ENCODE measurements at regions not wholly inside any gene's neighbourhood (a gene's known extent, or its start where the extent isn't known, plus 50 kb on each side); places are given as distances from the start of the nearest gene placed in this dataset.
"Not testable (repeated sequence)": the region's sequence is repeated elsewhere in the genome, so short reads cannot be mapped to it uniquely, and the experiment has no call there.

GRCh38 chr6:121617388-121617787, 181.9 kb downstream of the GJA1 start:
- no peaks in the 10 kb centered on the region for H3K36me3 Mint-ChIP-seq
- H3K27ac Mint-ChIP-seq, result no peak overlapping the region
- H3K27me3 Mint-ChIP-seq, result no peaks in the 10 kb centered on the region
- H3K4me3 Mint-ChIP-seq, result no peak overlapping the region
- H3K4me1 Mint-ChIP-seq, result no peaks in the 10 kb centered on the region
- no peak for DNase-seq (ENCODE audit: low spot score in 2 of 2)
- no peaks in the 10 kb centered on the region for H3K9me3 Mint-ChIP-seq
- ATAC-seq (ENCODE audit: low read depth), result no peak

- Mint-ChIP-seq H3K27ac (no peak overlapping the region), H3K9me3 (no peaks in the 10 kb centered on the region), H3K36me3 (no peaks in the 10 kb centered on the region), H3K27me3 (no peaks in the 10 kb centered on the region), H3K4me1 (no peaks in the 10 kb centered on the region), H3K4me3 (no peak overlapping the region)
- DNase-seq (ENCODE audit: low spot score in 2 of 2) (no peak), ATAC-seq (ENCODE audit: low read depth) (no peak)
Observed at GRCh38 chr6:121619013-121619412, 183.6 kb downstream of the GJA1 start.

GRCh38 chr6:121619987-121620740, 184.7 kb downstream of the GJA1 start:
- ATAC-seq (ENCODE audit: low read depth), result no peak
- Mint-ChIP-seq H3K27ac (no peak overlapping the region), H3K4me1 (no peaks in the 10 kb centered on the region), H3K27me3 (no peaks in the 10 kb centered on the region), H3K36me3 (no peaks in the 10 kb centered on the region), H3K9me3 (peaks cover 1% of the 10 kb centered on the region), H3K4me3 (no peak overlapping the region)
- DNase-seq (ENCODE audit: low spot score in 2 of 2), result no peak

DNA sequence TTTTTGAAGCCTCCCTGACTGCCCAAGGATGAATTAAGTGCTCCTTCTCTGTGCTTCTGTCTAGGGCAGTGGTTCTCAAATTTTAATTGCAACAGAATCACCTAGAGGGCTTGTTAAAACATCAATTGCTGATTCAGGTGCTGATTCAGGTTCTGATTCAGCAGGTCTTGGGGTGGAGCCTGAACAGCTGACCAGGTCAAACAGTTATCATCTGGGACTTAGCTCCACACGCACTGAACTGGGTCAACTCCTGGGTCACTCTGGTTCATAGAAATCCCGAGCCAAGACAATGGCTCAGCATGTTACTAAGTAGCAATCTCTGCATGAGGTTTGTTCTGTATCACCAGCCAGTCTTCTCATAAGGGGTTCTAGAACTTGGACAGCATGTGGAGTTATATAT, 192.3 kb downstream of the GJA1 start:
- DNase-seq (ENCODE audit: low spot score in 2 of 2), result no peak
- no peaks in the 10 kb centered on the region for H3K4me1 Mint-ChIP-seq
- no peaks in the 10 kb centered on the region for H3K27me3 Mint-ChIP-seq
- H3K36me3 Mint-ChIP-seq, result no peaks in the 10 kb centered on the region
- peaks cover 6% of the 10 kb centered on the region for H3K9me3 Mint-ChIP-seq
- H3K4me3 Mint-ChIP-seq, result no peak overlapping the region
- ATAC-seq (ENCODE audit: low read depth), result no peak
- no peak overlapping the region for H3K27ac Mint-ChIP-seq

DNA sequence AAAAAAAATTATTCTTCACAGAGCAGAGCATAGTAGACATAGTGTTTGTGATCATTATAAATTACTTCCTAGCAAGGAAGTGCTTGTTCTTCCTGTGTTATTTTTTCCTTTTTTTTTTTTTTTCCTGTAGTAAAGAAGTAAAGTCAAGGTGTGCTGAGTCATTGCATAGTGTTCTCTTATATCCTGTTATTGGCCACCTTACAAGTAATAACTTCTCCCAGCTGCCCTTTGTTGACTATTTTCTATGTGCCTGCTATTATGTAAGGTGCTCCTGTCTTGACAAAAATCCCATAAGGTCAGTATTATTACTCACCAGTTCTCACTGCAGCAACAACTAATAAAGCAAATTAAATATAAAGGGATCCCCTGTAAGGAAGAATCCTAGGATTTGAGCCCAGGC, 195.3 kb downstream of the GJA1 start:
- H3K4me1 Mint-ChIP-seq, result no peaks in the 10 kb centered on the region
- no peak for ATAC-seq (ENCODE audit: low read depth)
- H3K4me3 Mint-ChIP-seq, result no peak overlapping the region
- H3K9me3 Mint-ChIP-seq, result peaks cover 5% of the 10 kb centered on the region
- no peaks in the 10 kb centered on the region for H3K27me3 Mint-ChIP-seq
- no peak overlapping the region for H3K27ac Mint-ChIP-seq
- no peak for DNase-seq (ENCODE audit: low spot score in 2 of 2)
- H3K36me3 Mint-ChIP-seq, result no peaks in the 10 kb centered on the region

DNA sequence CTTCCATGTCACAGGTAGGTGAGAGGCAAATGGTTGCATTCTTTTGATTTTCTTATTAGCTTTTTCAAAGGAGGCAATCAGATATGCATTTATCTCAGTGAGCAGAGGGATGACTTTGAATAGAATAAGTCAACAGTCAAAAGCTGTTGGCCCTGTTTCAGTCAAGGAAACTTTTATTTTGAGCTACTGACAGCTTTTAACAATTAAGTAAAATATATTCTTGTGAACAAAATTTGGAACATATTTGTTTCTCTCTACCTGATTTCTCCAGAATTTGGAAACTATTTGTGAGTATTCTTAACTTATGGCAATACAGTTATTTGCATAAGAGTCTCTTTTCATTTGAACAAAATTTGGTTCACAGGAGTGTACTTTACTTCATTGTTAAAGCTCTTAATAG, 196.3 kb downstream of the GJA1 start:
- ATAC-seq (ENCODE audit: low read depth); H3K27ac Mint-ChIP-seq; H3K27me3 Mint-ChIP-seq; H3K36me3 Mint-ChIP-seq; H3K4me3 Mint-ChIP-seq; H3K9me3 Mint-ChIP-seq; H3K4me1 Mint-ChIP-seq; DNase-seq (ENCODE audit: low spot score in 2 of 2): not testable (repeated sequence)

GRCh38 chr6:121633309-121633708, 197.9 kb downstream of the GJA1 start:
- ATAC-seq (ENCODE audit: low read depth), result no peak
- no peaks in the 10 kb centered on the region for H3K27me3 Mint-ChIP-seq
- no peak overlapping the region for H3K4me3 Mint-ChIP-seq
- no peaks in the 10 kb centered on the region for H3K4me1 Mint-ChIP-seq
- DNase-seq (ENCODE audit: low spot score in 2 of 2), result no peak
- no peak overlapping the region for H3K27ac Mint-ChIP-seq
- H3K36me3 Mint-ChIP-seq, result no peaks in the 10 kb centered on the region
- peaks cover 6% of the 10 kb centered on the region for H3K9me3 Mint-ChIP-seq

GRCh38 chr6:121634586-121634985, 199.1 kb downstream of the GJA1 start:
- not testable (repeated sequence) for H3K27me3 Mint-ChIP-seq; H3K4me1 Mint-ChIP-seq; H3K36me3 Mint-ChIP-seq; ATAC-seq (ENCODE audit: low read depth); DNase-seq (ENCODE audit: low spot score in 2 of 2); H3K27ac Mint-ChIP-seq; H3K9me3 Mint-ChIP-seq; H3K4me3 Mint-ChIP-seq

- H3K27ac Mint-ChIP-seq, result no peak overlapping the region
- H3K36me3 Mint-ChIP-seq, result no peaks in the 10 kb centered on the region
- no peaks in the 10 kb centered on the region for H3K27me3 Mint-ChIP-seq
- ATAC-seq (ENCODE audit: low read depth) (no peak), DNase-seq (ENCODE audit: low spot score in 2 of 2) (no peak)
- no peak overlapping the region for H3K4me3 Mint-ChIP-seq
- H3K4me1 Mint-ChIP-seq, result no peaks in the 10 kb centered on the region
- H3K9me3 Mint-ChIP-seq, result peaks cover 6% of the 10 kb centered on the region
Observed at GRCh38 chr6:121635355-121635754, 199.9 kb downstream of the GJA1 start.

DNA sequence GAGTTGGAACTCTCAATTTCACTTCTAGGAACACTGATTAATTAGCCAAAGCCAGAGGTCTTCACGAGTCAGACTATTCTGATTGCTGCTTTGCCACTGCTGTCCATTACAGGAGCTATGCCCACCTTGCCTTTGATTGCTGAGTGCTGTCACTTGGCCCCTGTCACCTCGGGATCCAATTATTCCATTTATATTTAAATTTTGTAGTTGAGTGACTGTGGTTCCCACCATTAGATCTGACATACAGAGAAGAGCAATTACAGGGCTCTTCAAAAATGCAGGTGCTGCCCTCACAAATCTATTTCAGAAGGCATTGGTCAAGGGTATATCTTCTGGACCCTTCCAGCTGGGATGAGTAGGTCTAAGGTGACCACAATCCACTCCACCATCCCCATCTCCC, 200.8 kb downstream of the GJA1 start:
- not testable (repeated sequence) for DNase-seq (ENCODE audit: low spot score in 2 of 2); H3K27me3 Mint-ChIP-seq; ATAC-seq (ENCODE audit: low read depth); H3K36me3 Mint-ChIP-seq; H3K9me3 Mint-ChIP-seq; H3K4me1 Mint-ChIP-seq; H3K4me3 Mint-ChIP-seq; H3K27ac Mint-ChIP-seq

DNA sequence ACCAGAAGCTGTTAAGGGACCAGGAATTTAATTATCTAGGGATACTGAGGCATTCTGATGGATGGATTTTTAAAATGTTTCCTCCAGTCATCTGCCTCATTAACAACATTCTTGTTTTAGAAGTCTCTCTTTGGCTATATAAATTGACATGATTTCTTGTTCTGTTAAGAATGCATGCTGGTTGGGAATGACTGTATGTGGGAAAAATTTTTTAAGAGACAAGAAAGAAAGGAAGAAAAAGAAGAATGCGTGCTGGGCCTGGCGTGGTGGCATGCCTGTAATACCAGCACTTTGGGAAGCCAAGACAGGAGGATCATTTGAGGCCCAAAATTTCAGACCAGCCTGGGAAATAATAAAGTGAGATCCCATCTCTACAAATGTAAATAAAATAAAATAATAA, 203.6 kb downstream of the GJA1 start:
- Mint-ChIP-seq H3K27me3 (no peaks in the 10 kb centered on the region), H3K9me3 (peaks cover 3% of the 10 kb centered on the region), H3K27ac (no peak overlapping the region), H3K4me1 (no peaks in the 10 kb centered on the region), H3K36me3 (no peaks in the 10 kb centered on the region), H3K4me3 (no peak overlapping the region)
- ATAC-seq (ENCODE audit: low read depth) (no peak), DNase-seq (ENCODE audit: low spot score in 2 of 2) (no peak)

GRCh38 chr6:121641158-121641557, 205.7 kb downstream of the GJA1 start:
- H3K4me1 Mint-ChIP-seq, result no peaks in the 10 kb centered on the region
- no peaks in the 10 kb centered on the region for H3K36me3 Mint-ChIP-seq
- no peaks in the 10 kb centered on the region for H3K27me3 Mint-ChIP-seq
- DNase-seq (ENCODE audit: low spot score in 2 of 2), result no peak
- H3K4me3 Mint-ChIP-seq, result no peak overlapping the region
- H3K27ac Mint-ChIP-seq, result no peak overlapping the region
- ATAC-seq (ENCODE audit: low read depth), result no peak
- peaks cover 4% of the 10 kb centered on the region for H3K9me3 Mint-ChIP-seq

DNA sequence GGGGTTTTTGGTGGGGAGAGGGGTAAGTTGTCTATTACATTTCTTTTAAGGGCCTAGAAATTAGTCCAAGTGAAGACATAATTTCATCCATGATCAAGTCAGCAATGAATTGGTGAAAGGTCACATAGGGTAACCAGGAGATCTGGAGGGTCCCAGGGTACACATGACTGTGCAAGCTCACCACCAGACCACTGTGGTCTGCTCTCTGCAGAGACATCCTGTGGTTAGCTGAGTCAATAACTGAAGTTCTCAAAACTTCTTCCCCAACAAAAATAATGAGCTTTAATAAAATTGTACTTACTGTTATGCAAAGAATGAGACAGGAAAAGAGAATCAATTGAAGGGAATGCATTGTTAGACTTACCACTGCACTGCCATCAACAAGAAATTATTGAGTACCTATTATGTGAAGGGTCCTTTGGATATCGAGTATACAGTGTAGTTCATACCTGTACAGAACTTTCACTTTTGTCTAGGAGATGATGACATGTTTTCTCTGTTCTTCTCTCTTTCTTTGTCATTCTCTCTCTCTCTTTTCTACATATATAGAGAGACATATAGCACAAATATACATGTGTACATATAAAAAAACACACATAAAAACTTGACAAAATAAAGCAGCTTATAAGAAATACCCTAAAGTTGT, 209.8 kb downstream of the GJA1 start:
- DNase-seq (ENCODE audit: low spot score in 2 of 2) (no peak), ATAC-seq (ENCODE audit: low read depth) (no peak)
- Mint-ChIP-seq H3K27ac (no peak overlapping the region), H3K27me3 (no peaks in the 10 kb centered on the region), H3K4me3 (no peak overlapping the region), H3K4me1 (no peaks in the 10 kb centered on the region), H3K36me3 (no peaks in the 10 kb centered on the region), H3K9me3 (peaks cover 3% of the 10 kb centered on the region)

DNA sequence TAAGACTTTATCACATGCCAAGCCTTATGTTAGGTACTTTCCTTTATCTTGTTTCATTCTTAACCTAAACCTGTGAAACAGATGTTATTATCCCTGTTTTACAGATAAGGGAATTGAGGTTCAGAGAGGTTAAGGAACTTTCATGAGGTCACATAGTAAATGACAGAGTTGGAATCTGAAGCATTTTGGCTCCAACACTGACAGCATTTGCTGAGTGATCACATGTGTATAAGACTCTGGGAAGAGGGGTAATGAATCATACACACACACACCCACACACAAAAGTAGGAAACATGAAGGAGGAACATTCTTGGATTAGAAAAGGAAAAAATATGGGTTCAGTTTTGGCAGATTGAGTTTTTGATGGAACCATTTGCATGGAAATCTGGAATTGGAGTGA, 212.5 kb downstream of the GJA1 start:
- DNase-seq (ENCODE audit: low spot score in 2 of 2), result no peak
- no peak overlapping the region for H3K4me3 Mint-ChIP-seq
- H3K27me3 Mint-ChIP-seq, result no peaks in the 10 kb centered on the region
- no peak overlapping the region for H3K27ac Mint-ChIP-seq
- no peak for ATAC-seq (ENCODE audit: low read depth)
- H3K9me3 Mint-ChIP-seq, result peaks cover 1% of the 10 kb centered on the region
- no peaks in the 10 kb centered on the region for H3K36me3 Mint-ChIP-seq
- no peaks in the 10 kb centered on the region for H3K4me1 Mint-ChIP-seq

GRCh38 chr6:121649951-121650350, 214.5 kb downstream of the GJA1 start:
- DNase-seq (ENCODE audit: low spot score in 2 of 2), result no peak
- H3K27ac Mint-ChIP-seq, result no peak overlapping the region
- H3K4me1 Mint-ChIP-seq, result no peaks in the 10 kb centered on the region
- H3K9me3 Mint-ChIP-seq, result no peaks in the 10 kb centered on the region
- H3K27me3 Mint-ChIP-seq, result no peaks in the 10 kb centered on the region
- ATAC-seq (ENCODE audit: low read depth), result no peak
- no peak overlapping the region for H3K4me3 Mint-ChIP-seq
- H3K36me3 Mint-ChIP-seq, result no peaks in the 10 kb centered on the region
